ENCODE measurements at regions not wholly inside any gene's neighbourhood (a gene's known extent, or its start where the extent isn't known, plus 50 kb on each side); places are given as distances from the start of the nearest gene placed in this dataset.
"Not testable (repeated sequence)": the region's sequence is repeated elsewhere in the genome, so short reads cannot be mapped to it uniquely, and the experiment has no call there.

DNA sequence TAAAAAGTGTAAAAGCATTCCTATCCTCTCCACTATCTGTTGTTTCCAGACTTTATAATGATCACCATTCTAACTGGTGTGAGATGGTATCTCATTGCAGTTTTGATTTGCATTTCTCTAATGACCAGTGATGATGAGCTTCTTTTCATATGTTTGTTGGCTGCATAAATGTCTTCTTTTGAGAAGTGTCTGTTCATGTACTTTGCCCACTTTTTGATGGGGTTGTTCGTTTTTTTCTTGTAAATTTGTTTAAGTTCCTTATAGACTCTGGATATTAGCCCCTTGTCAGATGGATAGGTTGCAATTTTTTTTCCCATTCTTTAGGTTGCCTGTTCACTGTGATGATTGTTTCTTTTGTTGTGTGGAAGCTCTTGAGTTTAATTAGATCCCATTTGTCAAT is 199.6 kb upstream of the ETV3 start:
- in situ Hi-C loops (cut with MboI; ENCODE audit: low sequenced_read_pairs); H3K36me3 ChIP-seq (ENCODE audit: control insufficient read depth, insufficient read depth, low read length); BruUV-seq (replicated peaks): not testable (repeated sequence)

More for the DNA sequence above, 199.6 kb upstream of the ETV3 start:
- DNase-seq; dilution Hi-C loops (cut with HindIII; ENCODE audit: low sequenced_read_pairs, unreplicated experiment); H4K91ac ChIP-seq (ENCODE audit: insufficient read depth, low read depth, low read length); H3K23ac ChIP-seq (ENCODE audit: low read depth, low read length); H4K5ac ChIP-seq (ENCODE audit: low read depth, low read length); H3K27ac ChIP-seq (ENCODE audit: insufficient read depth, low read length); H3K4me1 ChIP-seq (ENCODE audit: control insufficient read depth, insufficient read depth, low read length); H2AK5ac ChIP-seq (ENCODE audit: low read depth, low read length); H4K8ac ChIP-seq (ENCODE audit: low read depth in 2 of 2, low read length in 2 of 2); H2BK15ac ChIP-seq (ENCODE audit: low read depth, low read length); H3K14ac ChIP-seq (replicated peaks; ENCODE audit: low read depth, low read length); H2BK20ac ChIP-seq (ENCODE audit: low read depth, low read length); H2AFZ ChIP-seq (replicated peaks; ENCODE audit: low read length, poor library complexity); H3K79me1 ChIP-seq (ENCODE audit: low read depth in 1 of 2, low read length in 2 of 2); H2AK9ac ChIP-seq (replicated peaks; ENCODE audit: low read depth, low read length, poor library complexity); intact Hi-C loops (cut with micrococcal nuclease); POLR2A ChIA-PET (ENCODE audit: unreplicated experiment); ATAC-seq (ENCODE audit: low read depth); H3K56ac ChIP-seq (ENCODE audit: extremely low read depth, insufficient read depth, low read length); H4K20me1 ChIP-seq (ENCODE audit: insufficient read depth, low read length); CTCF ChIA-PET; H2BK5ac ChIP-seq (ENCODE audit: low read depth, low read length, poor library complexity, severe bottlenecking); H3K9me1 ChIP-seq (ENCODE audit: insufficient read depth, low read length); H3K27me3 ChIP-seq (ENCODE audit: control insufficient read depth, insufficient read depth, low read length); H3K9ac ChIP-seq (ENCODE audit: low read depth, low read length); H3K4me2 ChIP-seq (ENCODE audit: low read depth, low read length); H3K18ac ChIP-seq (ENCODE audit: low read depth, low read length); H3K9me3 ChIP-seq (ENCODE audit: control insufficient read depth, insufficient read depth, low read length); H2BK120ac ChIP-seq (ENCODE audit: low read depth, low read length); H3K4ac ChIP-seq (ENCODE audit: low read depth, low read length); H3K4me3 ChIP-seq (ENCODE audit: insufficient read depth, low read depth, low read length): not testable (repeated sequence)
- WGBS, 2 experiments (ENCODE audit: extremely low coverage in 2 of 2, insufficient read length in 1 of 2), result no CpG with 5 or more reads among the region's 1 CpG
